Occipital lobe (tissue), 1 donor: ENCODE measurements at regions not wholly inside any gene's neighbourhood (a gene's known extent, or its start where the extent isn't known, plus 50 kb on each side); places are given as distances from the start of the nearest gene placed in this dataset.

ENCODE experiments used
- DNase-seq: peaks from one replicate; lab custom pipeline; 2025; lab: John Stamatoyannopoulos, UW

DNA sequence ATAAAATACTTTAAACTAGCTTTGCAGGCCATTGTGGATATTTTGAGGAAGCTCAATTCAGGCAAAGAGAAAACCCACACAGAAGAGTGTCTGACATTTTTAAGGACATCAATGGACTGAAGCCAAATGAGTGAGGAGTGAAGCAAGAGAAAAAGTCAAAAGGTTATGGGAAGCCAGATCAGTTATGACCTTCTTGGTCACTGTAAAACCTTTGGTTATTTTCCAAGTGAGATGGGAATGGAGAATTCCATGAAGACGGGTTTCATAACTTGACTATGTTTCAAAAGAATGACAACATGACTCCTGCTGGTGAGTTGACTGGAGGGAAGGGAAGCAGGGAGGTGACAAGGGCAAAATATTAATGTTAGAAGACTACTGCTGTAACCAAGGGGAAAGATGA is 585.2 kb downstream of the EFNA5 start:
- DNase-seq: no peak

GRCh38 chr5:107074996-107075395 is 595.7 kb downstream of the EFNA5 start:
- no peak for DNase-seq

DNA sequence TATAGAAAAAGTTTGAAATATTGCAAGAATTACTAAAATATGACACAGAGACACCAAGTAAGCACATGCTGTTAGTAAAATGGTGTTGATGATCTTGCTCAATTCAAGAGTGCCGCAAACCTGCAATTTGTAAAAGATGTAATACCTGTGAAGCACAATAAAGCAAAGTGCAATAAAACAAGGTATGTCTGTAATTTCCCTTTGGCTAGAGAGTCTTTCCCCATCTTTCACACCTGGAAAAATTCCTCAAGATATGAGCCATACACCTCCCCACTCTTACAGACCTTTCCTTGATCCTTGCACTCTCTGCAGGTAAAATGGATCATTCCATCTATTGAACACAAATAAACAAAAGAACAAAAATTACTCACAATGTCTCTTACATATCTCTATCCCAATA is 597.8 kb downstream of the EFNA5 start:
- no peak for DNase-seq

DNA sequence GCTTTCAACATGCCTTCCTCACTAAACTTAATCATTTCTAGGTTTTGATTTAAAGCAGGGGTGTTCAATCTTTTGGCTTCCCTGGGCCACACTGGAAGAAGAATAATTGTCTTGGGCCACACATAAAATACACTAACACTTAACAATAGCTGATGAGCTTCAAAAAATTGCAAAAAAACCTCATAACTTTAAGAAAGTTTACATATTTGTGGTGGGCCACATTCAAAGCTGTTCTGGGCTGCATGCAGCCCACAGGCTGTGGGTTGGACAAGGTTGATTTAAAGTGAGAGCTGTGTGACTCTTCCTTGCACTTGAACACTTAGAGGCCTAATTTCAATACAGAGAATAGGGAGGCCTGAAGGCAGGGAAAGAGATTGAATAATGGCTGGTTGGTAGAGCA is 598.3 kb downstream of the EFNA5 start:
- DNase-seq: no peak

GRCh38 chr5:107068782-107069181 is 602.0 kb downstream of the EFNA5 start:
- DNase-seq: no peak

DNA sequence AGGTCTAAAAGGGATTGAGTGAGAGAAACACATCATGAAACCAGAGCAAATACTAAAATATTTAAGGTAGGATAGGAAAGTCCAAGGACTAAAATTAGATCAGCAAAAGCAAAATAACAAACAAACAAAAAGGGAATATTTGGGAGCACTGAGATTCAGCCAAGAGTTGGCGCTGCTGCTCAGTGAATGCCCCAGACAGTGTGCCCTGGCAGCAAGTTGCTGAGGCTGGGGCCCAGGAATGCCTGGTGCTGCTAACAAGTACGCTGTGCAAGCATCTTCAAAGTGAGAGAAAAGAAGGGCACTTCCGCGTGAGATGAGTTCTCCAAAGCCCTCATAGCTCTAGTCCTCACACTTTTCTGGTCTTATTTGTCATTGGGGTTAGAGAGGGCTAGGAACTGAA is 603.3 kb downstream of the EFNA5 start:
- peak; percentile 2 for DNase-seq

DNA sequence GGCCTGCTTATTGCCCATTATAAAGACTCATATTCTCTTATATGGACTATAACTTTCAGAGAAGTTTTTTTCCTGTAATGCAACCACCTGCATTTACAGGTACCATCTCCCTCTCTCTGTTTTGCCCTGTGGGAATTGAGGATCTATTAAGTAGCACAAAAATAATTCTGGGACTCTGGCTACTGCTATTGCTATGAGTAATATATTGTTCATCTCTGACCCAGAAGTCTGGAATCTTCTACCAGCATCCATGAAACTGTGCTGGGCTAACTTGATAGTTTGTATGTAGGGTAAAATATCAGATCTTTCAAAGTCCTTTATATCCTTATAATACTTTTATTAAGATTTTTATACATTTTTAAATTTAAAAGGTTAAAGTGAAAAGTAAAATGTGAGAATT is 607.2 kb downstream of the EFNA5 start:
- no peak for DNase-seq

GRCh38 chr5:107058803-107059202 is 611.9 kb downstream of the EFNA5 start:
- DNase-seq: no peak

GRCh38 chr5:107058235-107058634 is 612.5 kb downstream of the EFNA5 start:
- DNase-seq: no peak

- DNase-seq: no peak
Observed at GRCh38 chr5:107056278-107056677, 614.5 kb downstream of the EFNA5 start.

DNA sequence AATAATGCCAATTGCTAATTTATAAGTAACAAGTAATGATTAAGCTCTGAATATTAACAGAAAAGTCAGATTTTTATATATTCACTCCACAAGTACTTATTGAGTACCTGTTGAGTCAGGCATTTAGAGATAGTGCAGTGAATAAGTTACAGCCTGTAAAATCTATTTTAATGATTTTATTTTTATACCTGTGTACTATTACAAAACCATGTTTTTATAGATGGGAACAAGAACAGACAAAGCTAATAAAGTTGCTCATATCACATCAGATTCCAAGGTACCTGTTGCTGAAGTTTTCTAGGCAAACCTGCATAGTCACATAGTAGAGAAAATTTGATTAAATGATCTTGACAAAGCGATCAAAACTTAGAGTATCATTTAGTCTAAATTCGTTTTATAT is 623.7 kb downstream of the EFNA5 start:
- DNase-seq: no peak

GRCh38 chr5:107043665-107044064 is 627.1 kb downstream of the EFNA5 start:
- no peak for DNase-seq

DNA sequence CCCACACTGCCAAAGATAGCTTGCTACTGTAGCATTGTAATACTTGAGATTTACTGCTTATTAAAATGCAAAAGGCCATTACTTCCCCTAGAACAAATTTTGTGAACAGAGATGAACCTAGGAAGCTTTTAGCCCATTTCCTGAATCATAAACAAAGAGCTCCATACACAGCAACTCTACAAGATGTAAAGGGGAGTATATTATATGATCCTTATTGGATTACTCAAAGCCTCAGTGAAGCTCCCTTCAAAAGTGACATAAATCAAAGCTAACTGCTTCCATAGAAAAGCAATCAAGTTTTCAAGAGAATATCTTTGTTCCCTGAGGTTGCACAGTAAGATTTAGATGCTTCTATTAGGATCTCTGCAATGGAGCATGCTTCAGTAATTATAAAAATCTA is 629.8 kb downstream of the EFNA5 start:
- no peak for DNase-seq

DNA sequence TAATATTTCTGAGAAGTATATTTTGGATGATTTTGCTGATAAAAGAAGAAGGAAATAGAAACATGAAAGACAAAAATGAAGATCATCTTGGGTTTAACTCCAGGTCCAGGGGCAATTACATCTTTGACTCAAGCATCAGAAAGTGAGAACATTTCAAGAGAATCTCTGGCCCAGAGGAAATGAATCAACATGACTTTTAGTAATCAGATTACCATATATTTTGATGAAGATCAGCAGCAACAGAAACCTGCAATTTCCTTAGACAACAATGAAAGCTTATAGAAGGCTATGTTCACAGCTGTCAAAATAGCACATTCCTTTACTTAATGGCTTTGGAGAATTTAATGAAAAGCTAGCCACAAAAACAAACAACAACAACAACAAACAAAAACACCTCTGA is 638.1 kb downstream of the EFNA5 start:
- DNase-seq: no peak

DNA sequence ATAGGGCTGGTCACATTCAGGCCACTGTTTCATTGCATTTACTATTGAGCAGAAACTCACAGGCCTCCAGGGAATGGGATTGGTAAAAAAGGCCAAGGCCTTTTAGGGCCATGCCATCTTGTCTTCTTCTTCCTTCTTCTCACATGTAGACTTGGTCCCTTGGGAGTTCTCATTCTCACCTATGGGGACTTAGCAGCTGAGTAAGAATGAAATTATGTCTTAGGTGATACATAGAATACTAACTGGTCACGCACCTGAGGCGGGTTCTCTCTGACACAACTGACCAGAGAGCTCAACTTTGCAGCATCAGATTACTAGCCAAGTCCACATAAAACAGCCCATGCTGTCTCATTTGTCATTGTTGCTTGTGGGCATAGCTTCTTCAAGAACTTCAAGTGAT is 641.8 kb downstream of the EFNA5 start:
- no peak for DNase-seq

- no peak for DNase-seq
Observed at GRCh38 chr5:107025712-107026497, 644.8 kb downstream of the EFNA5 start.

DNA sequence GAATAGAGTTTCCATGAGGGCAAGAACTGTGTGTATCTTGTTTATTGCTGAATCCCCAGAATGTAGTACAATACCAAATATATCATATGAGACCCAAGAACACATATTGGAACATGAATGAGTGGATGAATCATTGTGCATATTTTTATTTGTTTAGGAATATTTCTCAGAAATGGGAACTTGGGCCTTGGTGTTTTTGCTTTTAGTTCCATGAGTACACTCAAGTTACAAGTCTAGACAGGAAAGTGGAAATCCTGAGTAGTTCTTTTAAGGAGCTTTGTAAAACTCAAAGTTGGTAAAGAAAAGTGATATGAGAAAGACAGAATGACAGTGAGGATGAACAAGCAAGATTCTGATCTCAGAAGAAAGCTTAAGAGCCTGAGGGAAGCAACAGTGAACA is 647.0 kb downstream of the EFNA5 start:
- DNase-seq: no peak

GRCh38 chr5:107021575-107021974 is 649.2 kb downstream of the EFNA5 start:
- no peak for DNase-seq

DNA sequence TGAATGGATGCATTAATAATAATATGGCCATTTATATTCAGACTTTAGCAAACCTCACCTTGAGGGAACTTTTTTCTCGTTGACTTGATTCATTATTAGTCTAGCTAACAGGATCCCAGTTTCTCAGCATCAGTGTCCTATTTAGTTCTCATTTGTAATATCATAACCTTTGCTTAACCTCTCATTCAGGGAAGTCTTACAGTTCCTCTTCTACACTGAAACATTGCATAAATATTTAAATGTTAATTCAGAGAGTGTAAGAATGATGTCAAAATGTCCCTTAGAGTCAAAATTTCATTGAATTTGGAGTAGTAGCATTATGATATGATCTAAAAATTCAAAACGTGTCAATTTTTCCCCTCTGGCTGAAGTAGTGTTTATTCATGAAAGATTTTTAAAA is 650.1 kb downstream of the EFNA5 start:
- no peak for DNase-seq

DNA sequence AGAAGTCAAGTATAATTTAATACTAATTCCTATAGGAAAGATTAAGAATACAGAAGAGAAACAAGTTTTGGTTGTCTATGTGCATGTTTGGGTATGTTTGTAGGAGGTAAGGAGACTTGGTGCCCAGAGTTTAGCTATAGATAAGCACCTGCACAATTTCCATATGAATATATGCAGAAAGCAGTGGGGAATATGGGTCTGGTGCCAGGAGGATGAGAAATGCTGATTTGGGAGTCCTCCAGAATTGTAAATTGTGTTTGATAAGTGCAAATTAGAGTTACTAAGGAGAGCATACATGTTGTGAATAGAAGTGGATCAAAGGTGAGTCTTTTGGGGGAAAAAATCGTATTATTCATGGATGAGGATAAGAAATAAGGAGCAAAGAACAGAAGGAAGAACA is 653.1 kb downstream of the EFNA5 start:
- DNase-seq: no peak

GRCh38 chr5:107012371-107012770 is 658.4 kb downstream of the EFNA5 start:
- DNase-seq: no peak

DNA sequence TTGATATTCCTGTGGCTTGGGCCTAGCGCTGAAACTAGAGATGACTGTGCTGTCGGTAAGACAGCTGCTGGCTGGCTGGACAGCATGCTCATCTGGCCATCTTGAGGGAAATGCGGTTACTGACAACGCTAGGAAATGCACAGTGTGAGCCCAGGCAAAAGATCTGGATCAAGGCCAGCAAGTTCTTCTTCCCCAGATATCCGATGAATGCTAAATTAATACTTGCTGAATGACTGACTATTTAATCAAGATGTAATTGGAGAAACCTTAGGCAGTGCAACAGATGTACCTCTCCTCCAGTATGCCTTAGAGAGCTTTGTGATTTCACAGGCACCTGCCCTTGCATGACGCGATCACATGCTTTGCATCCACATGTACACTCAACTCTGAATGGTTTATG is 659.1 kb downstream of the EFNA5 start:
- no peak for DNase-seq

GRCh38 chr5:107010060-107010459 is 660.7 kb downstream of the EFNA5 start:
- no peak for DNase-seq

- no peak for DNase-seq
Observed at GRCh38 chr5:107005653-107006052, 665.1 kb downstream of the EFNA5 start.
